GM21528 (cell line): ENCODE measurements at regions not wholly inside any gene's neighbourhood (a gene's known extent, or its start where the extent isn't known, plus 50 kb on each side); places are given as distances from the start of the nearest gene placed in this dataset.
"Not testable (repeated sequence)": the region's sequence is repeated elsewhere in the genome, so short reads cannot be mapped to it uniquely, and the experiment has no call there.

Experiments used
- ATAC-seq: cut with Tn5 transposase; IDR thresholded peaks from one replicate; pipeline ENCODE4 v1.9.1; 2021; ENCODE audit warnings: mild to moderate bottlenecking, moderate library complexity; ENCODE audit not compliant: unreplicated experiment, low FRiP score

- no peak for ATAC-seq
Observed at GRCh38 chr12:82300611-82301010, 57.6 kb downstream of the CCDC59 start.

DNA sequence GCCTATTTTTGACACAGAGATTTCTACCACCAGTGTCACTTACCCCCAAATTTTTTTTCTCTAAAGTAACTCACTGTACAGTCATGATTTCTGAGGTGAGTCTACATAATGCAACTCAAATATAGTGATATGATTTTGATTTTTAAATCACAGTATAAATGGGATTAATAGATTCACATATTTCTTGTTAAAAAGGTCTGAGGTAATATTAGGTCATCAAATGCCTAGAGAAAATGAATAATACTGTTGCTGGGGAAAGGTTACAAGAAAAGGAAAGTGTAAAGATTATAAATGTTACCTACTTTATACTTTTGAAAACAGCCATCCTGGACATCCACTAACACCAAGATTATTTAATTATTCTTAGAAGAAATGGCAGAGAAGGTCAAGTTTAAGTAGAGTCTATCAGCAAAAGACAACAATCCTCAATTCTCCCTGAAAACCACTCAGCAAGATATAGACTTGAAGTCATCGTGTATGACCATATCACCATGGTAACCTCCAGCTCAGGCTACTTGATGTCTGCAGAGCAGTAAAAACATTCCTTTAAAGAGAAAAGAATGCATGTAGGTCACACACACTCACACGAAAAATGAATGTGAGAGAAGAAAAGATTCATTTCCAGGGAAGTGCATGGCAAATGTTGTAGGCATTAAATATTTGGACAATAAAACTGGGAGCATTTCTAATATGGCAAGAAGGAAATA lies 58.7 kb downstream of the CCDC59 start:
- no peak for ATAC-seq

DNA sequence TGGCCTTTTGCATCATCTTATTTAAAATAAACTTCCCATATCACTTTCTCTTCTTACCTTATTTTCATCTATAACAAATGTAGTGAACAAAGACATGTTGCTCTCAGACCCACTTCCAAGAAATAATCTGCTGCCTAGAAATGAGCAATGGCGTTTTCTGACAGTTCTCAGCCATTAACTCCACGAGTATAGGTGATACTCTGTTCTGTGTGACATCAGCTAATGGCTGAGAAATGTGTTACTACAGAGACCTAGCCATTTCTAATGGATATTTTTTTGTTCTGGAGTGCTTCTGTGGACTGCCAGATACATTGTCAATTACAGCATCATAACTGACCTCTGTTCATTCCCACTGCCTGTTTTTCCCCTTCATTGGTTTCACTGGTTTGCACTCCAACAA lies 67.8 kb downstream of the CCDC59 start:
- no peak for ATAC-seq

GRCh38 chr12:82281335-82281734 lies 76.9 kb downstream of the CCDC59 start:
- not testable (repeated sequence) for ATAC-seq

GRCh38 chr12:82279536-82280058 lies 78.6 kb downstream of the CCDC59 start:
- no peak for ATAC-seq

GRCh38 chr12:82277582-82277981 lies 80.6 kb downstream of the CCDC59 start:
- no peak for ATAC-seq

DNA sequence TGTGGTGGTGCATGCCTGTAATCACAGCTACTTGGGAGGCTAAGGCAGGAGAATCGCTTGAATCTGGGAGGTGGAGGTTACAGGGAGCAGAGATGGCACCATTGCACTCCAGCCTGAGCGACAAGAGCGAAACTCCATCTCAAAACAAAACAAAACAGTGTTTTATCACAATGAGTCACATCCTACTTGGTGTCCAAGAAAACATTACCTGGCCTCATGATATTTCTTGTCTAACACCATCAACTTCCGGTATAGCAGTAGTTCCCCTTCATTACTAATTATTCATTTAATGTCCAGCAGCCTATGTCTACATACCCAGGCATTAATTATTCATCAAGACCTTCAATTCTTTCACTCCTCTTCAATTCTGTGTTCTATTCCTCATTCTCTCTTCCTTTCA lies 115.5 kb downstream of the CCDC59 start:
- no peak for ATAC-seq

DNA sequence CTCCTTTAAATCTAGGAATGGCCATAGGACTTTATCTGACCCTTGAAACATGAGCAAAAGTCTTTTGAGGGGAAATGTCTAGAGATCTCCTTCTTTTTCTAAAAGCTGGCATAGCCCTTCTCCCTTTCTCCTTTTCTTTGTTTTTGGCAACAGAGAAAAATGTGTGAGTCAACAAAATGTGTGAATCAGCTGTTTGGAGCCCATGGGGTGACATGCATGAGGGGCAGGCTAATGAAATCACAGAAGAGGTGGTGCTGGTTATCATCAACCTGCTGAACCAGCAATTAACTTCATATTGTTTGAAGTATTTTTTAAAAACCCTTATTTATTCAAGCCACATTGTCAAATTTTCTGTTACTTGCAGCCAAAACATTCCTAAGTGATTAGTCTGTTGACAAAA lies 132.3 kb downstream of the CCDC59 start:
- no peak for ATAC-seq

DNA sequence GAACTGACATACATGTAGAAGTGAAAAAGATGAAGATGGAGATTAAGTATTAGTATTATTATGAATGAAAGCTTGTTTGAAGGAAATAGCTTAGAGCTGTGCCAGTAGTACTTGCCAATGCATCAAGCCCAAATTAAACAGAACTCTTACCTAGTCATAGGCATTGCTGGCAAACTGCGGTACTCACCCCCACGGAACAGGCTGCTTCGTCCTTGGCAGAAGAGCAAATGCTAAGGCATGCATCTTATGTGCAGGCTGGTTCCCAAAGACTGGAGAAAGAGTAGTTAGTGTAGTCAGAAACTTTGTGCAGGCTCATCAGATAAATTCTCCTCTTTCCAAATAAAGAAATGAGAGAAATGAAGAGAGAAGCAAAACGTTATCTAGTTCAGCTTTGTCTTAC lies 134.8 kb downstream of the CCDC59 start:
- ATAC-seq, result no peak

- ATAC-seq, result no peak
Observed at GRCh38 chr12:82216475-82216874, 141.7 kb downstream of the CCDC59 start.

DNA sequence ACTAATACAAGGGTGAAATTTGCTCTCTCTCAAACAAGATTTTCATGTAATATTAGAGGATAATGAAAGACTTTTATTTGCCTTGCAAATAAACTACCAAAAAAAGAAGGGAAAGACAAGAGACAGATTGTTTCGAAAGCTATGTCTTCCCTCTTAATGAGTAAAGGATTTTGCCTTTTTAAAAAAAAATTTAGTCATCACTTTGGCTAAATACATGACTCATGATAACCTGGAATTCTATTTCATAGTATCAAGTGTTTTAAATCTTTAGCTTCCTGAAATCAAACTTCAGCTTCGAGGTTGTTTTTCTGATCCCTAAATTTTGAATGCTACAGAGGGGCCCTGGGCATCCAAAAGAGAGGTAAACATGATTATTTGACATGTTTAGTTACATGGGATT lies 144.4 kb downstream of the CCDC59 start:
- ATAC-seq, result no peak

DNA sequence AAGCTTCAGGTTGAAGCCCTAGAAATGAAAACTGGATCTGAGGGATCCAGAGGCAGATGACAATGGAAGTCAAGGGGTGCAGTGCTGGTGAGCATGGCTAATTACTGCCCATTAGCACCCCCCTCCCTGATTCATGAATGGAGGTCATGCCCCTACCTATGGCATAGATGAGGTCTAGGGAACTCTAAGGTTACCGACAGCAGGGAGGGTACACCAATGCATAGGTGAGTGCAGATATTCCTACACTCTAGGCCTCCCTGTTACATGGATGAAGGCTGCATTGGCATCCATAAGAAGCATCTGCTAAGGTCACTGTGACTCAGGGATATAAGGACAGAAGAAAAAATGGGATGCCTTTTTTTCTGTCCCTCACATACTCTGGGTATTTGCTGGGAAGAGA lies 147.3 kb downstream of the CCDC59 start:
- ATAC-seq, result no peak

DNA sequence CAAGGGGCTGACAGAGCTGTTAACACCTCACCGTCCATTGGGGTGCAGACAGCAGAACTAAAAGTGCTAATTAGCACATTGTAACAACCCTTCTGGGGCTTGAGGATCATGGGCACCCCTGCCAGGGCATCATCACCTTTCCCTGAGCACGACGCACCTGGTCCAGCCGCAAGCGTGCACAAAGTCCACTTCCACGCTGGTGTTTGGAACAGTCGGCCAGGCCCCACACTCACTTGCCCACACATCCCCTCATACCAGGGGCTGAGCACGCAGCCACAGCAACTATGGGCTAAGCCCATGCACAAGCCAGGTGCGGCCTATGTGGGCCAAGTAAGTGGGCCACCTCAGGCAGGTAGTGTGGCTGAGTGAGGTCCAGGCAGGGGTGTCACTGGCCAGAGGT lies 148.7 kb downstream of the CCDC59 start:
- no peak for ATAC-seq

DNA sequence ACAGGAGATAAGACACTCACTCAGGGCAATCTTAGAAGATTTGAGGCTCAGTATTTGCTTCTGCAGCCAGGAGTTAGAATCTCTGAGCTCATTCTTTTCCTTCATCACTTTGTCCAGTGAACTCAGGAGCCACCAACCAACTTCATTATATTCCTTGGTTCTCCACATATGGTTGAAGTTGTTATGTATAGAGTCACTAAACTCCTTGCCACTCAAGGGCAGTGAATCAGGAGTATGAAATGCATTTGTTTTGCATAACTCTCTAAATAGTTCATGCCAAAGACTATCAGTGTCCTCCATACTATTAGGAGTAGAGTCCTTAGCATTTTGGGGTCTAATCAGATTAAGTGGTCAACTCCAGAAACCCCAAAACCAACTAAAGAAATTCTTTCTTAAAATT lies 150.6 kb downstream of the CCDC59 start:
- ATAC-seq, result no peak

DNA sequence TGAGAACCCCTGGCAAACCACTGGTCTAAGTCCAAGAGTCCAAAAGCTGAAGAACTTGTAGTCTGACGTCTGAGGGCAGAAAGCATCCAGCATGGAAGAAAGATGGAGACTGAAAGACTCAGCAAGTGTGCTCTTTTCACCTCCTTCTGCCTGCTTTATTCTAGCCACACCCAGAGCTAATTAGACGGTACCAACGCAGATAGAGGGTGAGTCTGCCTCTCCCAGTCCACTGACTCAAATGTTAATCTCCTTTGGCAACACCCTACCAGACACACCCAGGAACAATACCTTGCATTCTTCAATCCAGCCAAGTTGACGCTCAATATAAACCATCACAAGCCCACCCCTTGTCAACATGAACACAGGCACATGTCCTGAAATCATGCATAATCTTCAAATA lies 155.1 kb downstream of the CCDC59 start:
- ATAC-seq, result no peak

DNA sequence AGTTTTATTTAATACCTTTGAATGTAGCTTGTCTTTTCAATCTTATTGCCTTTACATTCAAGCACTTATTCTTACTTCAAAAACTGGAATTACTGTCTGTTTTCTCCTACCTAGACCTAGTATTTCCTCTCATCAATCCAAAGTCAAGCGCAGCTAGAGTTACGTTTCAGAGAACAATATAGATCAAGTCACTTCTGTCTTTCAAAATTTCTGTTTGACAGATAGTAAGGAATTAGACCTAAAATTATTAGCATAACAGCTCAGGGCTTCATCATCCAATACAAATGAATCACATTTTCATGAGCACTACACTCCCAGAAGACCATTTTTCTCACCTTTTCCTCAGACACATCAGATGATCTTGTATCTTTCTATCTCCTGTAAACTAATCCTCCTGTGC lies 170.6 kb downstream of the CCDC59 start:
- no peak for ATAC-seq

DNA sequence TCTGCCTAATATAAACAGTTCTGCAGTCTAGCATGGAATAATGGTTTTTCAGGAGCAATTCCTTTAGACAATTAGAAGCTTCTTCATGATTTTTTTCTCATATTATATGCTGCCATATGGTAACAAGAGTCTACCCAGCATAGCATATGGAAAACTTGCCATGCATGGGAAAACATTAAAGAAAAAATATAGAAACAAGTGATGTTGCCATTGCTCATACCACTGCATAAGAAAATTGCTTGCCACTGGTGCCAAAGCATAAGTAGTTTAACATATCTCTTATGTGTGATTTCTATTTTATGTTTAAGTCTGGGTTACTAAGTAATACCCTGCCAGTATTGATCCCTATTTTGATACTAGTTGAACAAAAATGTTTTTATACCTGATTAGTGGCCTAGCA lies 171.2 kb downstream of the CCDC59 start:
- no peak for ATAC-seq

DNA sequence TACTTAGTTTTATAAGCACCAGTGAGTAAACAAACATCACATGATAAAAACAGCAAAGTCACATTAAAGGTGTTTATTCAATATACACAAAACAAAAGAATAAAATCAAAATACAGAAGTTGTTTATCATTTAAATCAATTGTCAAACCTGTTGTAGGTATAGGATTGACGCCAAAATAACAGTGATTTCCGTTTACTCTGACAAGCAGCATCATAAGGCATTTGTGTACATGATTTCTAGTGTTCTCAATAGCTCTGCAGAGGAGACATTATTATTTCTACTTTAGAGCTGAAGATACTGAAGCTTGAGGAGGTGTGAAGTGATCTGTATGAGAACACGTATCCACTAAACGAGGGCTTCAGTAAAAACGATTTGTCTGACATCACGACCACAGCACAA lies 171.9 kb downstream of the CCDC59 start:
- ATAC-seq, result no peak

DNA sequence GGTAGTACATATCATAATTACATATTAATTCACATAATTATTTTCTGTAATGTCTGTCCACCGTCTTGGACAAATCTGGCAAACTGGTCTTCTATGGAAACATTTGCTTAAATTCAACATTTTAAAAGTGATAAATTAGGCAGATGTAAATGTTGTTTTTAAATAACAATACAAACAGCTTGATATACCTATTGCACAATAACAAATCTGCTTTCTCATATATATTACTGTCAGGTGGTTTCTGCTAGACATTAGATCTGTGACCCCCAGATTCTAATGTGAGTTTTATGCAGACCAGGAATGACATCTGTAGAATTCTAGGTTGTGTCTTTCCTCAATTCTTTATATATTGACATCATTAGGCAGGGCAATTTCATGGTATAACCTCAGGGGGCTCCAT lies 173.3 kb downstream of the CCDC59 start:
- ATAC-seq, result no peak

DNA sequence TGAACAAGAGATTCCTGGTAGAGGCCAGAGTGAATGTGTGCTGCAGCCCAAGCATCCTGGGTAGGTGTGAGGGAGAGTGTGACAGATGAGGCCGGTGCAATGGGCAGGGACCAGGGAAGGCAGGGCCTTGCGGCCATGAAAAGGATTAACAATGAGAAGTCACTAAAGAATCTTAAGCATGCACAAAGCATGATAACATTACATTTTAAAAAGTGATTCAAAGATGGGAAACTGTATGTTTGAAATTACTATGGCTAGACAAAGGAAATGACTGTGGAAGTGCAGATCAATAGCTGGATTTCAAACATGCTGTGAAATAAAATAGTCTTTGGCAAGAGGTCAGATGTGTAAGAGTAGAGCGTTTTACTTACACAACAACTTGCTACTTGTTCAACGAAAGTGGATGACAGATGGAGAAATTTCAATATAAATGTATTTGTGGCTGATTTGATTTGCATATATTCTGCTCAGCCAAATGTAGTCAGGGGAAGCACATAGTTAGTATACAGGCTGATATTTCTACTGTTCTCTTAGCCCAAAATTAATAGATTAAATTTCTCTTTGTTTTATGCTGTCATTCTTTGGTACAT lies 175.5 kb downstream of the CCDC59 start:
- no peak for ATAC-seq

DNA sequence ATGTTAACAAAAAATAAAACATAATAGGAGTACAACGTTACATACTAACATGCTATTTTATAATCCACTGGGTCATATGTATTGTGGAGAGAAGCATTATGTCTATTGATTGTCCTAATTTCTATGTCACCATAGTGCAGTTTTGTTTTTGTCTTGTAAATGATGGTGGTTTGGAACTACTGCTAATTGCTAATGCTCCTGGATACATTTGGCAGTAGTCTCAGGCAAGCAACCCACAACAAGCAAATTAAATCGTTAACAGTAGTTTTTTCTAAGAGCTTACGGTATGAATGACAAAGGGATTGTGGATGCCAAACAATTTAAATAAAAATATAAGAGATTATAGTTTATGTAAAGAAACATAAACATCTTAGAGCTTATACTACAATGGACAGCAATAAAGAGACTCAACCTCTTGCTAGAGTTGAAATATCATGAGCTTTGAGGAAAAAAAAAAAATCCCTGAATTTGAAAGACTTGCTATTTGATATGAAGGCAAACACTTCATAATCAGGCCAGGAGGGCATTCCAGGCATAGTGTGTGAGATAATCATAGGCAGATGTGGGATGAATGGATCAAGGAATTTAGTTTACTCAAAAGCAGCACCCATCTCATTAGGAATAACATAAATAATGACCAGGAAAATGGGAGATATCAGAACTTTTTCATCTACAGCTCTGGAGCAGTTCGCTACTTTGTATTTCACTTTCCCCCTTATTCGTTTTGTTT lies 181.3 kb downstream of the CCDC59 start:
- ATAC-seq, result no peak

DNA sequence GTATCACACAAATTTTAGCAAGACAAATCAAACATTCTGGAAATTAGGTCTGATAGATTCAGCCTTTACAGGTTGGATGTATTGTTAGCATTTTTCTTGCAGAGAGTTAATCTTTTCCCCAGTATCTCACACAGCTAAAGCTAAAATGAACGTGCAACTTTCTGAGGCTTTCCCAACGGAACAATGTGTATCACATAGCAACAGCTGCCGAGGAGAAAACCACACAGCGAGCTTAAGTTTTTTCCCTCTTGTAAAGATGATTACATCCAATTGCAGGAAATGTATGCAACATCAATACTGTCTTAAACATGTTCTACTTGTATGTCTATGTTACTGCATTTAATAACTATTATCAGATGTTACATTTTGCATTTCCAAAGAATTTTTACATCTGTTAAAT lies 182.2 kb downstream of the CCDC59 start:
- ATAC-seq, result no peak
